ENCODE measurements at regions not wholly inside any gene's neighbourhood (a gene's known extent, or its start where the extent isn't known, plus 50 kb on each side); places are given as distances from the start of the nearest gene placed in this dataset.

DNA sequence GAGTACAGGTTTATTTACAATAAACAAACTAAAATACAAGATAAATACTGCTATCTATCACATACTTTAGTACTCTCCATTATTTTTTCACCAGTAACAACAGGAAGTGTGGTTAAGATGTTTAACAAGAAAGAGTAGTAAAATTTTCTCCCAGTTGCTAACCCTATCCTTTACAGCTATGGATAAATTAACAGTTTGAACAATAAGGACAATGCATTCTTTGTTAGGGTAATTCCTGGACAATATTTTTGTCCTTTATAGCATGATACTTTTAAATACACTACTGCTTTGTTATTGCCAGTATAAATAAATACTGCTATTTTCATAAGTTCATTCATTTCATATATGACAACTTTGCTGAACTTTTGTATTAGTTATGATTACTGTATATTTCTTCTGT is 630.2 kb upstream of the ATXN8OS start:
- TF ChIP-seq POLR2A (IDR thresholded peaks at IDR 0.05), result no peak
- TF ChIP-seq, protein P1, sequence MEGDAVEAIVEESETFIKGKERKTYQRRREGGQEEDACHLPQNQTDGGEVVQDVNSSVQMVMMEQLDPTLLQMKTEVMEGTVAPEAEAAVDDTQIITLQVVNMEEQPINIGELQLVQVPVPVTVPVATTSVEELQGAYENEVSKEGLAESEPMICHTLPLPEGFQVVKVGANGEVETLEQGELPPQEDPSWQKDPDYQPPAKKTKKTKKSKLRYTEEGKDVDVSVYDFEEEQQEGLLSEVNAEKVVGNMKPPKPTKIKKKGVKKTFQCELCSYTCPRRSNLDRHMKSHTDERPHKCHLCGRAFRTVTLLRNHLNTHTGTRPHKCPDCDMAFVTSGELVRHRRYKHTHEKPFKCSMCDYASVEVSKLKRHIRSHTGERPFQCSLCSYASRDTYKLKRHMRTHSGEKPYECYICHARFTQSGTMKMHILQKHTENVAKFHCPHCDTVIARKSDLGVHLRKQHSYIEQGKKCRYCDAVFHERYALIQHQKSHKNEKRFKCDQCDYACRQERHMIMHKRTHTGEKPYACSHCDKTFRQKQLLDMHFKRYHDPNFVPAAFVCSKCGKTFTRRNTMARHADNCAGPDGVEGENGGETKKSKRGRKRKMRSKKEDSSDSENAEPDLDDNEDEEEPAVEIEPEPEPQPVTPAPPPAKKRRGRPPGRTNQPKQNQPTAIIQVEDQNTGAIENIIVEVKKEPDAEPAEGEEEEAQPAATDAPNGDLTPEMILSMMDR (IDR thresholded peaks at IDR 0.05), result no peak
